GM12878 (cell line): ENCODE measurements at regions not wholly inside any gene's neighbourhood (a gene's known extent, or its start where the extent isn't known, plus 50 kb on each side); places are given as distances from the start of the nearest gene placed in this dataset.

Experiments used
- ATAC-seq: fragments of 200-7000 bp; cut with Tn5 transposase; 3 replicates; pipeline ENCODE4 v1.9.1; 2020; ENCODE audit warnings: mild to moderate bottlenecking, moderate library complexity
- BruUV-seq: library from RNA; stranded (reverse); fragments of 400-500 nt; replicated peaks from 2 replicates; lab custom pipeline; 2021; lab: Mats Ljungman, UMichigan
- CTCF ChIA-PET: fragments of 300-600 bp; sonication (Branson Sonifier 250); formaldehyde crosslinking; extraction: SDS; loops from one replicate; lab custom pipeline; 2021; ENCODE audit warnings: inconsistent platforms; lab: Yijun Ruan, JAX
- POLR2A ChIA-PET: fragments of 350-600 bp; formaldehyde crosslinking; extraction: SDS; loops from one replicate; lab custom pipeline; 2021; ENCODE audit warnings: inconsistent platforms; lab: Charles Lee
- RAD21 ChIA-PET: fragments of 300-600 bp; sonication (Branson Sonifier 250); formaldehyde crosslinking; loops from one replicate; lab custom pipeline; 2023; ENCODE audit warnings: antibody characterized with exemption; ENCODE audit not compliant: unreplicated experiment; lab: Charles Lee
- SMC1A ChIA-PET: fragments of 300-600 bp; sonication (Branson Sonifier 250); formaldehyde crosslinking; loops from one replicate; lab custom pipeline; 2023; ENCODE audit not compliant: unreplicated experiment, uncharacterized antibody; lab: Charles Lee
- DNase-seq: peaks from one replicate; pipeline ENCODE4 v3.0.0-alpha.2; 2011; ENCODE audit warnings: low read depth, low spot score
- FAIRE-seq: peaks from 3 replicates; lab custom pipeline; 2011; peaks lifted over from hg19 to GRCh38; lab: Jason Lieb, UNC
- H2AFZ ChIP-seq: 2 replicates; pipeline ENCODE4 v1.6.0; 2011; ENCODE audit warnings: low read depth, low read length, control low read depth; ENCODE audit not compliant: control insufficient read depth
- H3K27ac ChIP-seq: 2 replicates; pipeline ENCODE4 v1.5.1; 2011; ENCODE audit warnings: control low read depth; ENCODE audit not compliant: control insufficient read depth, insufficient read depth
- H3K27me3 ChIP-seq, 2 experiments: replicated peaks in 1 of 2; 2 replicates each; pipeline versions ENCODE4 v1.6.0 to v1.6.1; 2011; ENCODE audit warnings: low read length in 1 of 2; ENCODE audit not compliant: control insufficient read depth in 2 of 2, insufficient read depth in 2 of 2
- H3K36me3 ChIP-seq, 2 experiments: 2 replicates each; pipeline ENCODE4 v1.5.1; 2011; ENCODE audit warnings: low read length in 1 of 2; ENCODE audit not compliant: control insufficient read depth in 2 of 2, insufficient read depth in 2 of 2
- H3K4me1 ChIP-seq: 2 replicates; pipeline ENCODE4 v1.6.1; 2011; ENCODE audit warnings: mild to moderate bottlenecking, low read length, moderate library complexity, mixed read lengths; ENCODE audit not compliant: control insufficient read depth, insufficient read depth
- H3K4me2 ChIP-seq: 2 replicates; pipeline ENCODE4 v1.6.0; 2011; ENCODE audit warnings: control low read depth; ENCODE audit not compliant: control insufficient read depth, insufficient read depth
- H3K4me3 ChIP-seq: fragments of 200-600 bp; sonication (generic); 2 replicates; pipeline ENCODE4 v1.5.1; 2016
- H3K79me2 ChIP-seq: 2 replicates; pipeline ENCODE4 v1.6.0; 2011; ENCODE audit warnings: low read length; ENCODE audit not compliant: control insufficient read depth, insufficient read depth
- H3K9ac ChIP-seq: 2 replicates; pipeline ENCODE4 v1.8.0; 2011; ENCODE audit warnings: low read length, control low read depth, mixed read lengths; ENCODE audit not compliant: control insufficient read depth, insufficient read depth
- H3K9me3 ChIP-seq: replicated peaks from 3 replicates; pipeline ENCODE4 v1.5.1; 2011; ENCODE audit warnings: mild to moderate bottlenecking, low read length; ENCODE audit not compliant: control insufficient read depth, insufficient read depth
- H4K20me1 ChIP-seq: 2 replicates; pipeline ENCODE4 v1.6.0; 2011; ENCODE audit not compliant: control insufficient read depth, insufficient read depth
- CBFB ChIP-seq: IDR thresholded peaks from 2 replicates; pipeline ENCODE4 v1.6.1; 2016; ENCODE audit warnings: antibody characterized with exemption, low read depth
- HDAC2 ChIP-seq: fragments of 200-600 bp; sonication (generic); IDR thresholded peaks from 2 replicates; pipeline ENCODE4 v1.6.1; 2017
- IKZF1 ChIP-seq: fragments of 450-650 bp; conservative IDR thresholded peaks from 2 replicates; pipeline ENCODE4 v1.6.1; 2017; ENCODE audit warnings: antibody characterized with exemption, mild to moderate bottlenecking
- POLR2AphosphoS5 ChIP-seq: IDR thresholded peaks from 2 replicates; pipeline ENCODE4 v1.6.1; 2011; ENCODE audit warnings: mild to moderate bottlenecking, low read length, inconsistent platforms
- POU2F2 ChIP-seq: IDR thresholded peaks from 3 replicates; pipeline ENCODE4 v1.6.1; 2011; ENCODE audit warnings: low read depth, mild to moderate bottlenecking, low read length, borderline replicate concordance
- SMAD1 ChIP-seq: fragments of 450-650 bp; IDR thresholded peaks from 2 replicates; pipeline ENCODE4 v1.6.1; 2018; ENCODE audit warnings: mild to moderate bottlenecking, low read depth; ENCODE audit not compliant: partially characterized antibody
- ZNF207 ChIP-seq: fragments of 450-650 bp; IDR thresholded peaks from 2 replicates; pipeline ENCODE4 v1.6.1; 2014; ENCODE audit warnings: antibody characterized with exemption, mild to moderate bottlenecking, borderline replicate concordance
- ZNF274 ChIP-seq: IDR thresholded peaks from one replicate; pipeline ENCODE4 v1.8.0; 2011; ENCODE audit not compliant: insufficient read length, insufficient read depth
- WGBS: methylation state at CpG from one replicate; pipeline ENCODE4 v1.1.6; 2016; ENCODE audit warnings: low lambda C conversion rate; ENCODE audit not compliant: insufficient replicate concordance, insufficient coverage; ENCODE audit errors: missing lambda C conversion rate; 5-methylcytosine and 5-hydroxymethylcytosine counted together
- in situ Hi-C: fragments of 300-500 bp; cut with MboI; formaldehyde crosslinking; loops from 9 replicates; pipeline ENCODE4 v1.14.3; 2018; ENCODE audit warnings: mixed read lengths
- intact Hi-C: fragments of 100-400 bp; cut with micrococcal nuclease; formaldehyde crosslinking; loops from one replicate; pipeline ENCODE4 v1.14.2; 2022; ENCODE audit not compliant: unreplicated experiment
- TF ChIP-seq, protein P1 (sequence below): IDR thresholded peaks from 2 replicates; pipeline ENCODE4 v1.6.1; 2011; ENCODE audit warnings: mild to moderate bottlenecking, low read depth, low read length, moderate library complexity; ENCODE audit not compliant: insufficient replicate concordance

DNA sequence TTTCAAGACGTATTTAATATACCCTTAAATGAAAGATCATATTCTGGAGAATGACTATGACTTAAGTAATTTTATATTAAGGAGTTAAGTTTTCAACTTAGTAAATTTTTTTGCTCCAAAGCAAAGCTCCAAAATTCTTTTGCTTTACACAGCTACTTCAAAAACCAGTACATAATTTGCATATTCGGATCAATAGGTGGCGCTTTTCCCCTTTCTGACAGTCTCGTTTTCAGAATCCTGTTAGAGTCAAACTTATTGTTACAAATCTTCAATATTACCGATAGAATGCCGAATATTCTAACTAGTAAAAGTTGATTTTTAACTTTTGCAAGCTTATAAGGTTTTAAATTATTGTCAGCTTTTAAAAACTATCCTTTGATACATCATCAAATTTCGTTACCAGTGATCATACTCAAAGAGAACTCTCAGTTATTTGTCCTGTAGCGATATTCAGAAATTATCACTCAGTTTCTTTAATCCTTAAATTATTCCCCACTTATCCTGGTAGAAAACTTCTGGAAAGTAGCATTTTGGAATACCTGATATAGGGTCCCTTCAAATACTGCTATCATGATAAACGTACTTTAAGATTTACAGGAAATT is 852.7 kb upstream of the KLHL1 start (continued):
- TF ChIP-seq, protein P1, sequence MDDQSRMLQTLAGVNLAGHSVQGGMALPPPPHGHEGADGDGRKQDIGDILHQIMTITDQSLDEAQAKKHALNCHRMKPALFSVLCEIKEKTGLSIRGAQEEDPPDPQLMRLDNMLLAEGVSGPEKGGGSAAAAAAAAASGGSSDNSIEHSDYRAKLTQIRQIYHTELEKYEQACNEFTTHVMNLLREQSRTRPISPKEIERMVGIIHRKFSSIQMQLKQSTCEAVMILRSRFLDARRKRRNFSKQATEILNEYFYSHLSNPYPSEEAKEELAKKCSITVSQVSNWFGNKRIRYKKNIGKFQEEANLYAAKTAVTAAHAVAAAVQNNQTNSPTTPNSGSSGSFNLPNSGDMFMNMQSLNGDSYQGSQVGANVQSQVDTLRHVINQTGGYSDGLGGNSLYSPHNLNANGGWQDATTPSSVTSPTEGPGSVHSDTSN = no peak
- no peak for TF ChIP-seq CBFB
- peak; percentile 37; the same call in 1 of the 3 replicates for TF ChIP-seq POU2F2

DNA sequence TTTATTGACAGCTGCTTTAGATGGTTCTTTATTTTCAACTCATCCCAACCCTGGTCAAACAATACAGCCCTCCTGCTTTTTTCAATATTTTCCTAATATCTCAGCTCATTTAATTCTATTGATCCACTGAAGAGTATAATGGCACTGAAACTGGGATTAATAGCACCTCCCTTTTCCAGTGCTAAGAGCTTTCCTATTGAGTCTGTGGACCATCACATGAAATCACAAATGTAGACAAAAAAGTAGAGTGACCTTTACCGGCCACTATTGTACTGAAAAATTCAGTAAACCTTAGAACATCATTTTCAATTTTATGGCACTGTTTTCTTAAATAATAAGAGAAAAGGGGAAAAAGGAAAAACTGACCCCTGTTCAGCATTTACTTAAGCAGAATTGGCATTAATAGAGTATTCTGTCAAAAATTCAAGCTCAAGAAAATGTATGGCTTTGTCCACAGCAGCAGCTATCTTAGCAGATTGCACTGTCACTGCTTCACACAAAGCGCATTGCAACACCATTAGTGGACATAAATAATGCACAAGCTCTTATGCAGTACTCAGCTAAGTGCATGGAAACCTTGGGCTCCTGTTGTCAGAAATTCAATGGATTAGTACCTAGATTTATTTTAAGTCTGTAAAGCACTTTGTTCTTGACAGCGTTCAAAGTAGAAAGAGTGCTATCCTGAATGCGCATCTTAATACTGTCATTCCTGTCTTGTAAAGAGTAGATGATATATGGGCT is 851.0 kb upstream of the KLHL1 start:
- DNase-seq (no peak), FAIRE-seq (no peak), ATAC-seq (no peak)
- intact Hi-C loops (loop anchor here (10.0 kb wide), 1 partner anchor 64 kb away; no protein-coding TSS in a partner anchor), in situ Hi-C loops (no loop called here)
- no peak overlapping the region for H3K4me3 ChIP-seq
- H3K79me2 ChIP-seq = no peaks in the 10 kb centered on the region
- no peaks in the 10 kb centered on the region for H4K20me1 ChIP-seq
- 66% methylated on average over 4 of the region's 4 CpGs for WGBS
- TF ChIP-seq POLR2AphosphoS5 = no peak
- no peak for TF ChIP-seq IKZF1
- TF ChIP-seq HDAC2 = no peak
- TF ChIP-seq ZNF207 = no peak
- no peak for TF ChIP-seq ZNF274
- TF ChIP-seq SMAD1 = no peak
- TF ChIP-seq CBFB = no peak
- H2AFZ ChIP-seq = no peak overlapping the region
- H3K27me3 ChIP-seq = no peaks in the 10 kb centered on the region
- H3K4me1 ChIP-seq = no peaks in the 10 kb centered on the region
- RAD21 ChIA-PET = no interaction called here
- CTCF ChIA-PET = interaction anchor here (0.9 to 2.0 kb wide), 4 partner anchors 19 to 336 kb away, joined by 3 to 10 read pairs (median 4); no protein-coding TSS in a partner anchor
- SMC1A ChIA-PET = interaction anchor here (0.5 to 0.7 kb wide), 2 partner anchors 36 to 456 kb away, joined by 3 to 4 read pairs; no protein-coding TSS in a partner anchor
- BruUV-seq = no TSS peak
- no peak overlapping the region for H3K4me2 ChIP-seq
- no peaks in the 10 kb centered on the region for H3K9me3 ChIP-seq
- H3K27ac ChIP-seq = no peak overlapping the region
- no peak overlapping the region for H3K9ac ChIP-seq
- no peaks in the 10 kb centered on the region for H3K36me3 ChIP-seq
- POLR2A ChIA-PET = no interaction called here
